ENCODE measurements at regions not wholly inside any gene's neighbourhood (a gene's known extent, or its start where the extent isn't known, plus 50 kb on each side); places are given as distances from the start of the nearest gene placed in this dataset.

DNA sequence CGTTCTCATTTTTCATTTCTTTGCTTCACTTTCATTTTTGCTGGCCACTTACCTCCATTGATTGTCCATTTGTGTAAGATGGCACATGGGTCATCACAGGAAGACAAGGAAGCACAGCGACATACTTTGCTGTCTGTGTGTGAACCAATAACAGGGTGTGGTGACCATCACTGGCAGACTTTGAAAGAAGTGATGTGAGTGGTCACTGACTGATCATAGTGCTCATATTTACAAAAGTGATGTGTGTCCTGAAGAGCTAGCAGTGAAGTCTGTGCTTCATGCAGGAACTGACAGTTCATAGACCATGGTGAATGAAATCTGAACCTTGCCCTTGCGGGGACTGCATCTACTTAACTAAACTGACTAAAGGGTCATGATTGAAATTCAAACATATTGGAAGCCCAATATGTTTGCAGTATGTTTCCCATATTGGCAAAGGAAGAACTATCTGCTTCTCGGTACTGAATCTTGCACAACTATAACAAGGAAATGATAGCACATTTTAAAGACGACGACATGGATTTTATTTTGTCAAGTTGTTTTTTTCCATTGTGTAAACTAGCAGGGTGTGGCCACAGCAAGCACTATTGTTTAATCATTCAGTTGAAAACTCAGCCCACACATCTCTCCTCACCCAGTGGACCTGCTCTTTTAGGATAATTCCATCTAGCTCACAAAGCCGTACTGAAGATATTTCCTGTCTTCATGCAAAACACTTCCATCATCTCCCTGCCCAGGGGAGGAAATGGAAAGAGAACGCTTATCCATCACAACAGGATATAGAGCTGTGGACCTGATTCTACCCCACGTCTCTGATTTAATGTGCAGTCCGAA lies 232.0 kb upstream of the ANKRD55 start (continued):
- TF ChIP-seq YY1 (IDR thresholded peaks at IDR 0.05; ENCODE audit: insufficient read depth, insufficient replicate concordance, low read depth, low read length): no peak
- TF ChIP-seq, protein P1, sequence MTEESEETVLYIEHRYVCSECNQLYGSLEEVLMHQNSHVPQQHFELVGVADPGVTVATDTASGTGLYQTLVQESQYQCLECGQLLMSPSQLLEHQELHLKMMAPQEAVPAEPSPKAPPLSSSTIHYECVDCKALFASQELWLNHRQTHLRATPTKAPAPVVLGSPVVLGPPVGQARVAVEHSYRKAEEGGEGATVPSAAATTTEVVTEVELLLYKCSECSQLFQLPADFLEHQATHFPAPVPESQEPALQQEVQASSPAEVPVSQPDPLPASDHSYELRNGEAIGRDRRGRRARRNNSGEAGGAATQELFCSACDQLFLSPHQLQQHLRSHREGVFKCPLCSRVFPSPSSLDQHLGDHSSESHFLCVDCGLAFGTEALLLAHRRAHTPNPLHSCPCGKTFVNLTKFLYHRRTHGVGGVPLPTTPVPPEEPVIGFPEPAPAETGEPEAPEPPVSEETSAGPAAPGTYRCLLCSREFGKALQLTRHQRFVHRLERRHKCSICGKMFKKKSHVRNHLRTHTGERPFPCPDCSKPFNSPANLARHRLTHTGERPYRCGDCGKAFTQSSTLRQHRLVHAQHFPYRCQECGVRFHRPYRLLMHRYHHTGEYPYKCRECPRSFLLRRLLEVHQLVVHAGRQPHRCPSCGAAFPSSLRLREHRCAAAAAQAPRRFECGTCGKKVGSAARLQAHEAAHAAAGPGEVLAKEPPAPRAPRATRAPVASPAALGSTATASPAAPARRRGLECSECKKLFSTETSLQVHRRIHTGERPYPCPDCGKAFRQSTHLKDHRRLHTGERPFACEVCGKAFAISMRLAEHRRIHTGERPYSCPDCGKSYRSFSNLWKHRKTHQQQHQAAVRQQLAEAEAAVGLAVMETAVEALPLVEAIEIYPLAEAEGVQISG (CRISPR knock-in tag; IDR thresholded peaks at IDR 0.05): peak; percentile 42; the same call in 1 of the 2 replicates
- no peak for TF ChIP-seq ZNF563 (CRISPR knock-in tag; IDR thresholded peaks at IDR 0.05)
- no peak for TF ChIP-seq ARHGAP35 (CRISPR knock-in tag; IDR thresholded peaks at IDR 0.05; ENCODE audit: borderline replicate concordance)
- no peak; the same call in 1 of the 2 replicates for TF ChIP-seq IKZF5 (CRISPR knock-in tag; IDR thresholded peaks at IDR 0.05)
- no peak for TF ChIP-seq MTF2 (CRISPR knock-in tag; IDR thresholded peaks at IDR 0.05; ENCODE audit: borderline replicate concordance)
- peak; percentile 84 for TF ChIP-seq ERF (CRISPR knock-in tag; IDR thresholded peaks at IDR 0.05)
- TF ChIP-seq ZEB1 (IDR thresholded peaks at IDR 0.05; ENCODE audit: insufficient replicate concordance, low read depth): no peak
- no peak for TF ChIP-seq MYNN (CRISPR knock-in tag; IDR thresholded peaks at IDR 0.05; ENCODE audit: low read depth)
- TF ChIP-seq, protein P2, sequence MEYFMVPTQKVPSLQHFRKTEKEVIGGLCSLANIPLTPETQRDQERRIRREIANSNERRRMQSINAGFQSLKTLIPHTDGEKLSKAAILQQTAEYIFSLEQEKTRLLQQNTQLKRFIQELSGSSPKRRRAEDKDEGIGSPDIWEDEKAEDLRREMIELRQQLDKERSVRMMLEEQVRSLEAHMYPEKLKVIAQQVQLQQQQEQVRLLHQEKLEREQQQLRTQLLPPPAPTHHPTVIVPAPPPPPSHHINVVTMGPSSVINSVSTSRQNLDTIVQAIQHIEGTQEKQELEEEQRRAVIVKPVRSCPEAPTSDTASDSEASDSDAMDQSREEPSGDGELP (IDR thresholded peaks at IDR 0.05; ENCODE audit: borderline replicate concordance, low read depth): no peak
- TF ChIP-seq ATF7-NPFF (CRISPR knock-in tag; IDR thresholded peaks at IDR 0.05; ENCODE audit: low read depth): no peak
- no peak for TF ChIP-seq PRMT3 (CRISPR knock-in tag; IDR thresholded peaks at IDR 0.05; ENCODE audit: borderline replicate concordance, low read depth)
- no peak for TF ChIP-seq ZNF589 (CRISPR knock-in tag; conservative IDR thresholded peaks at IDR 0.05)
- TF ChIP-seq, protein P3, sequence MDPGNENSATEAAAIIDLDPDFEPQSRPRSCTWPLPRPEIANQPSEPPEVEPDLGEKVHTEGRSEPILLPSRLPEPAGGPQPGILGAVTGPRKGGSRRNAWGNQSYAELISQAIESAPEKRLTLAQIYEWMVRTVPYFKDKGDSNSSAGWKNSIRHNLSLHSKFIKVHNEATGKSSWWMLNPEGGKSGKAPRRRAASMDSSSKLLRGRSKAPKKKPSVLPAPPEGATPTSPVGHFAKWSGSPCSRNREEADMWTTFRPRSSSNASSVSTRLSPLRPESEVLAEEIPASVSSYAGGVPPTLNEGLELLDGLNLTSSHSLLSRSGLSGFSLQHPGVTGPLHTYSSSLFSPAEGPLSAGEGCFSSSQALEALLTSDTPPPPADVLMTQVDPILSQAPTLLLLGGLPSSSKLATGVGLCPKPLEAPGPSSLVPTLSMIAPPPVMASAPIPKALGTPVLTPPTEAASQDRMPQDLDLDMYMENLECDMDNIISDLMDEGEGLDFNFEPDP (CRISPR knock-in tag; conservative IDR thresholded peaks at IDR 0.05): no peak
- no peak for TF ChIP-seq PITX1 (CRISPR knock-in tag; IDR thresholded peaks at IDR 0.05)
- no peak for TF ChIP-seq MZF1 (CRISPR knock-in tag; IDR thresholded peaks at IDR 0.05; ENCODE audit: borderline replicate concordance)
- TF ChIP-seq ZFP41 (CRISPR knock-in tag; IDR thresholded peaks at IDR 0.05; ENCODE audit: borderline replicate concordance): no peak
- TF ChIP-seq ZMAT3 (CRISPR knock-in tag; conservative IDR thresholded peaks at IDR 0.05): no peak
- peak; percentile 87 for TF ChIP-seq RCOR2 (CRISPR knock-in tag; IDR thresholded peaks at IDR 0.05)
- no peak for TF ChIP-seq ZNF891 (CRISPR knock-in tag; IDR thresholded peaks at IDR 0.05)
- TF ChIP-seq, protein P4, sequence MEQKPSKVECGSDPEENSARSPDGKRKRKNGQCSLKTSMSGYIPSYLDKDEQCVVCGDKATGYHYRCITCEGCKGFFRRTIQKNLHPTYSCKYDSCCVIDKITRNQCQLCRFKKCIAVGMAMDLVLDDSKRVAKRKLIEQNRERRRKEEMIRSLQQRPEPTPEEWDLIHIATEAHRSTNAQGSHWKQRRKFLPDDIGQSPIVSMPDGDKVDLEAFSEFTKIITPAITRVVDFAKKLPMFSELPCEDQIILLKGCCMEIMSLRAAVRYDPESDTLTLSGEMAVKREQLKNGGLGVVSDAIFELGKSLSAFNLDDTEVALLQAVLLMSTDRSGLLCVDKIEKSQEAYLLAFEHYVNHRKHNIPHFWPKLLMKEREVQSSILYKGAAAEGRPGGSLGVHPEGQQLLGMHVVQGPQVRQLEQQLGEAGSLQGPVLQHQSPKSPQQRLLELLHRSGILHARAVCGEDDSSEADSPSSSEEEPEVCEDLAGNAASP (CRISPR knock-in tag; IDR thresholded peaks at IDR 0.05; ENCODE audit: borderline replicate concordance): peak; percentile 73; the same call in 1 of the 2 replicates
- TF ChIP-seq ARNTL (CRISPR knock-in tag; IDR thresholded peaks at IDR 0.05): no peak

All from HepG2 (cell line).